ENCODE measurements at regions not wholly inside any gene's neighbourhood (a gene's known extent, or its start where the extent isn't known, plus 50 kb on each side); places are given as distances from the start of the nearest gene placed in this dataset.

DNA sequence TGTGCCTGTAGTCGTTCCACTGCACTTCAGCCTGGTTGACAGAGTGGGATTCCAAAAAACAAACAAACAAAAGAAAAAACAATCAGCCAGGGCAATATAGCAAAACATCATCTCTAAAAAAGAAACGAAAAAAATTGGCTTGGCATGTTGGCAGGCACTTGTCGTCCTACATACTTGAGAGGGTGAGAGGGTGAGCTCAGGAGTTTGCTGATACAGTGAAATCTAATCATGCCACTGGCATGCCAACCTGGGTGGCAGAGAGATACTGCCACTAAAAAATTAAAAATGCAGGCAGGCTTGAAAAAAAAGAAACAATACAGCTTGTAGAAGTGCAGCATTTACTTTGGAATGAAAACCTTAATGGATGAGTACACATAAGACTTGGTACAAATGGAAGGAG is 282.9 kb upstream of the RGPD4 start:
- TF ChIP-seq, protein P1, sequence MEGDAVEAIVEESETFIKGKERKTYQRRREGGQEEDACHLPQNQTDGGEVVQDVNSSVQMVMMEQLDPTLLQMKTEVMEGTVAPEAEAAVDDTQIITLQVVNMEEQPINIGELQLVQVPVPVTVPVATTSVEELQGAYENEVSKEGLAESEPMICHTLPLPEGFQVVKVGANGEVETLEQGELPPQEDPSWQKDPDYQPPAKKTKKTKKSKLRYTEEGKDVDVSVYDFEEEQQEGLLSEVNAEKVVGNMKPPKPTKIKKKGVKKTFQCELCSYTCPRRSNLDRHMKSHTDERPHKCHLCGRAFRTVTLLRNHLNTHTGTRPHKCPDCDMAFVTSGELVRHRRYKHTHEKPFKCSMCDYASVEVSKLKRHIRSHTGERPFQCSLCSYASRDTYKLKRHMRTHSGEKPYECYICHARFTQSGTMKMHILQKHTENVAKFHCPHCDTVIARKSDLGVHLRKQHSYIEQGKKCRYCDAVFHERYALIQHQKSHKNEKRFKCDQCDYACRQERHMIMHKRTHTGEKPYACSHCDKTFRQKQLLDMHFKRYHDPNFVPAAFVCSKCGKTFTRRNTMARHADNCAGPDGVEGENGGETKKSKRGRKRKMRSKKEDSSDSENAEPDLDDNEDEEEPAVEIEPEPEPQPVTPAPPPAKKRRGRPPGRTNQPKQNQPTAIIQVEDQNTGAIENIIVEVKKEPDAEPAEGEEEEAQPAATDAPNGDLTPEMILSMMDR (conservative IDR thresholded peaks at IDR 0.05; ENCODE audit: low read length): no peak
- TF ChIP-seq EZH2phosphoT487 (IDR thresholded peaks at IDR 0.05; ENCODE audit: borderline replicate concordance, low read depth, low read length): no peak
